HL-60 (cell line): ENCODE measurements at regions not wholly inside any gene's neighbourhood (a gene's known extent, or its start where the extent isn't known, plus 50 kb on each side); places are given as distances from the start of the nearest gene placed in this dataset.

Experiments used
- CTCF ChIP-seq: IDR thresholded peaks from one replicate; pipeline ENCODE4 v1.5.1; 2011; ENCODE audit warnings: low read length, control low read depth, inconsistent platforms; ENCODE audit not compliant: insufficient read depth
- GABPA ChIP-seq: IDR thresholded peaks from 2 replicates; pipeline ENCODE4 v1.6.1; 2012; ENCODE audit warnings: low read depth
- POLR2AphosphoS5 ChIP-seq: IDR thresholded peaks from 2 replicates; pipeline ENCODE4 v1.6.1; 2012; ENCODE audit warnings: low read depth
- TF ChIP-seq, protein P1 (sequence below): IDR thresholded peaks from 2 replicates; pipeline ENCODE4 v1.6.1; 2012; ENCODE audit warnings: low read depth; ENCODE audit not compliant: insufficient replicate concordance

GRCh38 chr5:38777111-38777510, 68.7 kb upstream of the OSMR start:
- TF ChIP-seq, protein P1, sequence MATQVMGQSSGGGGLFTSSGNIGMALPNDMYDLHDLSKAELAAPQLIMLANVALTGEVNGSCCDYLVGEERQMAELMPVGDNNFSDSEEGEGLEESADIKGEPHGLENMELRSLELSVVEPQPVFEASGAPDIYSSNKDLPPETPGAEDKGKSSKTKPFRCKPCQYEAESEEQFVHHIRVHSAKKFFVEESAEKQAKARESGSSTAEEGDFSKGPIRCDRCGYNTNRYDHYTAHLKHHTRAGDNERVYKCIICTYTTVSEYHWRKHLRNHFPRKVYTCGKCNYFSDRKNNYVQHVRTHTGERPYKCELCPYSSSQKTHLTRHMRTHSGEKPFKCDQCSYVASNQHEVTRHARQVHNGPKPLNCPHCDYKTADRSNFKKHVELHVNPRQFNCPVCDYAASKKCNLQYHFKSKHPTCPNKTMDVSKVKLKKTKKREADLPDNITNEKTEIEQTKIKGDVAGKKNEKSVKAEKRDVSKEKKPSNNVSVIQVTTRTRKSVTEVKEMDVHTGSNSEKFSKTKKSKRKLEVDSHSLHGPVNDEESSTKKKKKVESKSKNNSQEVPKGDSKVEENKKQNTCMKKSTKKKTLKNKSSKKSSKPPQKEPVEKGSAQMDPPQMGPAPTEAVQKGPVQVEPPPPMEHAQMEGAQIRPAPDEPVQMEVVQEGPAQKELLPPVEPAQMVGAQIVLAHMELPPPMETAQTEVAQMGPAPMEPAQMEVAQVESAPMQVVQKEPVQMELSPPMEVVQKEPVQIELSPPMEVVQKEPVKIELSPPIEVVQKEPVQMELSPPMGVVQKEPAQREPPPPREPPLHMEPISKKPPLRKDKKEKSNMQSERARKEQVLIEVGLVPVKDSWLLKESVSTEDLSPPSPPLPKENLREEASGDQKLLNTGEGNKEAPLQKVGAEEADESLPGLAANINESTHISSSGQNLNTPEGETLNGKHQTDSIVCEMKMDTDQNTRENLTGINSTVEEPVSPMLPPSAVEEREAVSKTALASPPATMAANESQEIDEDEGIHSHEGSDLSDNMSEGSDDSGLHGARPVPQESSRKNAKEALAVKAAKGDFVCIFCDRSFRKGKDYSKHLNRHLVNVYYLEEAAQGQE, result no peak
- no peak for TF ChIP-seq CTCF
- no peak for TF ChIP-seq GABPA
- no peak for TF ChIP-seq POLR2AphosphoS5
